Bronchial epithelial cell (primary cell): ENCODE measurements at regions not wholly inside any gene's neighbourhood (a gene's known extent, or its start where the extent isn't known, plus 50 kb on each side); places are given as distances from the start of the nearest gene placed in this dataset.

Experiments
- DNase-seq: peaks from one replicate; pipeline ENCODE4 v3.0.0-alpha.2; 2010; ENCODE audit warnings: low read depth
- FAIRE-seq: peaks from 2 replicates; lab custom pipeline; 2011; peaks lifted over from hg19 to GRCh38; lab: Jason Lieb, UNC
- H3K27me3 ChIP-seq: 2 replicates; pipeline ENCODE4 v1.5.1; 2011; ENCODE audit warnings: low read length; ENCODE audit not compliant: control insufficient read depth, insufficient read depth
- H3K36me3 ChIP-seq: 2 replicates; pipeline ENCODE4 v1.5.1; 2011; ENCODE audit warnings: low read length; ENCODE audit not compliant: control insufficient read depth, insufficient read depth
- H3K4me3 ChIP-seq: 2 replicates; pipeline ENCODE4 v1.5.1; 2011; ENCODE audit warnings: mild to moderate bottlenecking, low read depth, low read length, control low read depth
- CTCF ChIP-seq: IDR thresholded peaks from 2 replicates; pipeline ENCODE4 v1.5.1; 2011; ENCODE audit warnings: mild to moderate bottlenecking, moderate library complexity, low read length, control low read depth, inconsistent platforms; ENCODE audit not compliant: insufficient read depth, severe bottlenecking

GRCh38 chrX:131219271-131219670, 69.8 kb downstream of the IGSF1 start:
- H3K27me3 ChIP-seq, result no peaks in the 10 kb centered on the region
- no peaks in the 10 kb centered on the region for H3K36me3 ChIP-seq
- no peak overlapping the region for H3K4me3 ChIP-seq
- no peak for TF ChIP-seq CTCF
- FAIRE-seq (no peak), DNase-seq (no peak)

GRCh38 chrX:131217989-131218388, 71.1 kb downstream of the IGSF1 start:
- Histone ChIP-seq H3K4me3 (no peak overlapping the region), H3K27me3 (no peaks in the 10 kb centered on the region), H3K36me3 (no peaks in the 10 kb centered on the region)
- FAIRE-seq, result no peak
- no peak for DNase-seq
- TF ChIP-seq CTCF, result no peak

GRCh38 chrX:131216828-131217227, 72.3 kb downstream of the IGSF1 start:
- no peak for TF ChIP-seq CTCF
- Histone ChIP-seq H3K27me3 (no peaks in the 10 kb centered on the region), H3K36me3 (no peaks in the 10 kb centered on the region), H3K4me3 (no peak overlapping the region)
- FAIRE-seq, result no peak
- DNase-seq, result no peak

GRCh38 chrX:131213400-131213799, 75.7 kb downstream of the IGSF1 start:
- DNase-seq (no peak), FAIRE-seq (no peak)
- no peak for TF ChIP-seq CTCF
- no peaks in the 10 kb centered on the region for H3K27me3 ChIP-seq
- no peaks in the 10 kb centered on the region for H3K36me3 ChIP-seq
- no peak overlapping the region for H3K4me3 ChIP-seq

GRCh38 chrX:131202766-131203165, 86.3 kb downstream of the IGSF1 start:
- TF ChIP-seq CTCF, result no peak
- H3K27me3 ChIP-seq, result no peaks in the 10 kb centered on the region
- no peak overlapping the region for H3K4me3 ChIP-seq
- FAIRE-seq (no peak), DNase-seq (no peak)
- H3K36me3 ChIP-seq, result no peaks in the 10 kb centered on the region

- FAIRE-seq, result no peak
- no peak for TF ChIP-seq CTCF
- Histone ChIP-seq H3K27me3 (no peaks in the 10 kb centered on the region), H3K4me3 (no peak overlapping the region), H3K36me3 (no peaks in the 10 kb centered on the region)
- no peak for DNase-seq
These were observed 87.1 kb downstream of the IGSF1 start for GRCh38 chrX:131201986-131202385.
